WTC11 (cell line): ENCODE measurements at regions not wholly inside any gene's neighbourhood (a gene's known extent, or its start where the extent isn't known, plus 50 kb on each side); places are given as distances from the start of the nearest gene placed in this dataset.

ENCODE experiments used
- ATAC-seq: fragments of 200-7000 bp; cut with Tn5 transposase; 2 replicates; pipeline ENCODE4 v1.10.0; 2021; ENCODE audit warnings: mild to moderate bottlenecking, moderate library complexity
- CTCF ChIA-PET: fragments of 300-600 bp; sonication (Branson Sonifier 250); formaldehyde crosslinking; loops from one replicate; lab custom pipeline; 2021; ENCODE audit warnings: antibody characterized with exemption; lab: Charles Lee
- POLR2A ChIA-PET: fragments of 350-600 bp; sonication (Branson Sonifier 250); formaldehyde crosslinking; loops from one replicate; lab custom pipeline; 2021; ENCODE audit warnings: antibody characterized with exemption; lab: Charles Lee
- DNase-seq: peaks from one replicate; pipeline ENCODE4 v3.0.0; 2021; ENCODE audit warnings: low spot score
- H3K27ac Mint-ChIP-seq: 2 replicates; pipeline ENCODE4 v1.8.0; 2021; ENCODE audit warnings: mixed read lengths
- H3K27me3 Mint-ChIP-seq: 2 replicates; pipeline ENCODE4 v1.8.0; 2021; ENCODE audit warnings: low read depth, mild to moderate bottlenecking, moderate library complexity, mixed read lengths
- H3K36me3 Mint-ChIP-seq: 2 replicates; pipeline ENCODE4 v1.8.0; 2021; ENCODE audit warnings: mixed read lengths
- H3K4me1 Mint-ChIP-seq: 2 replicates; pipeline ENCODE4 v1.8.0; 2022; ENCODE audit warnings: mixed read lengths
- H3K4me3 Mint-ChIP-seq: 2 replicates; pipeline ENCODE4 v1.8.0; 2021; ENCODE audit warnings: mild to moderate bottlenecking, moderate library complexity, mixed read lengths
- H3K9me3 Mint-ChIP-seq: 2 replicates; pipeline ENCODE4 v1.8.0; 2021; ENCODE audit warnings: mixed read lengths
- ATF3 ChIP-seq: sonication (generic); formaldehyde crosslinking; conservative IDR thresholded peaks from 2 replicates; pipeline ENCODE4 v1.8.1; 2022; ENCODE audit warnings: mild to moderate bottlenecking, missing genetic modification reagents
- CBFB ChIP-seq: sonication (generic); formaldehyde crosslinking; IDR thresholded peaks from 2 replicates; pipeline ENCODE4 v1.8.1; 2022; ENCODE audit warnings: mild to moderate bottlenecking, low read depth, missing genetic modification reagents
- CDX4 ChIP-seq: fragments of 250-450 bp; sonication (Bioruptor Pico); IDR thresholded peaks from 2 replicates; pipeline ENCODE4 v1.9.0; 2021; ENCODE audit warnings: moderate library complexity, mild to moderate bottlenecking, inconsistent platforms, borderline replicate concordance
- E2F4 ChIP-seq: sonication (generic); formaldehyde crosslinking; IDR thresholded peaks from 2 replicates; pipeline ENCODE4 v1.8.1; 2022; ENCODE audit warnings: low read depth, mild to moderate bottlenecking, moderate library complexity, missing genetic modification reagents, borderline replicate concordance
- EMX1 ChIP-seq: fragments of 250-450 bp; sonication (Bioruptor Pico); IDR thresholded peaks from 2 replicates; pipeline ENCODE4 v1.8.0; 2021; ENCODE audit warnings: mild to moderate bottlenecking
- ERG ChIP-seq: fragments of 250-450 bp; sonication (Bioruptor Pico); IDR thresholded peaks from 2 replicates; pipeline ENCODE4 v1.8.0; 2021; ENCODE audit warnings: mild to moderate bottlenecking
- GABPB1 ChIP-seq: sonication (generic); formaldehyde crosslinking; IDR thresholded peaks from 2 replicates; pipeline ENCODE4 v1.8.1; 2023; ENCODE audit warnings: mild to moderate bottlenecking, missing genetic modification reagents
- MXD4 ChIP-seq: fragments of 250-450 bp; sonication (Bioruptor Pico); IDR thresholded peaks from 2 replicates; pipeline ENCODE4 v1.8.0; 2021; ENCODE audit warnings: mild to moderate bottlenecking, moderate library complexity, borderline replicate concordance
- MYBL2 ChIP-seq: sonication (generic); formaldehyde crosslinking; IDR thresholded peaks from 2 replicates; pipeline ENCODE4 v1.8.1; 2023; ENCODE audit warnings: mild to moderate bottlenecking, moderate library complexity, missing genetic modification reagents
- NR2C2 ChIP-seq: sonication (generic); formaldehyde crosslinking; IDR thresholded peaks from 2 replicates; pipeline ENCODE4 v1.8.0; 2022; ENCODE audit warnings: mild to moderate bottlenecking, missing genetic modification reagents
- PRDM15 ChIP-seq: sonication (generic); formaldehyde crosslinking; IDR thresholded peaks from 2 replicates; pipeline ENCODE4 v1.8.0; 2022; ENCODE audit warnings: missing genetic modification reagents
- SP1 ChIP-seq: sonication (generic); formaldehyde crosslinking; conservative IDR thresholded peaks from 2 replicates; pipeline ENCODE4 v1.8.1; 2022; ENCODE audit warnings: missing genetic modification reagents
- ZNF219 ChIP-seq: sonication (generic); formaldehyde crosslinking; IDR thresholded peaks from 2 replicates; pipeline ENCODE4 v1.8.0; 2023; ENCODE audit warnings: missing genetic modification reagents, mild to moderate bottlenecking, borderline replicate concordance

GRCh38 chr10:63702092-63702491 lies 180.9 kb downstream of the REEP3 start:
- Mint-ChIP-seq H3K9me3 (peaks cover 16% of the 10 kb centered on the region), H3K27me3 (no peaks in the 10 kb centered on the region), H3K4me3 (no peak overlapping the region), H3K36me3 (peaks cover 3% of the 10 kb centered on the region; the same call in 1 of the 2 replicates), H3K27ac (no peak overlapping the region), H3K4me1 (peaks cover 38% of the 10 kb centered on the region)
- no peak for TF ChIP-seq CBFB (CRISPR knock-in tag)
- no peak for TF ChIP-seq SP1 (CRISPR knock-in tag)
- no peak for TF ChIP-seq ERG (CRISPR knock-in tag)
- TF ChIP-seq MXD4 (CRISPR knock-in tag) = no peak
- TF ChIP-seq GABPB1 (CRISPR knock-in tag) = no peak
- ChIA-PET POLR2A (interaction anchor here (0.6 kb wide), 1 partner anchor 82 kb away, joined by 7 read pairs; no protein-coding TSS in a partner anchor), CTCF (interaction anchor here (1.4 kb wide), 1 partner anchor 18 kb away, joined by 3 read pairs; no protein-coding TSS in a partner anchor)
- ATAC-seq (no peak), DNase-seq (no peak)

- peaks cover 16% of the 10 kb centered on the region for H3K9me3 Mint-ChIP-seq
- ATAC-seq = peak; percentile 55
- peak overlapping the region; percentile 51; the same call in 1 of the 2 replicates for H3K27ac Mint-ChIP-seq
- ChIA-PET CTCF (interaction anchor here (0.6 to 2.2 kb wide), 4 partner anchors 10 to 70 kb away, joined by 3 to 11 read pairs (median 6); no protein-coding TSS in a partner anchor), POLR2A (interaction anchor here (0.6 kb wide), 1 partner anchor 138 kb away, joined by 3 read pairs; no protein-coding TSS in a partner anchor)
- no peak overlapping the region for H3K4me3 Mint-ChIP-seq
- peaks cover 33% of the 10 kb centered on the region for H3K4me1 Mint-ChIP-seq
- H3K27me3 Mint-ChIP-seq = no peaks in the 10 kb centered on the region
- no peak for TF ChIP-seq ZNF219 (CRISPR knock-in tag)
- no peak for TF ChIP-seq CDX4 (CRISPR knock-in tag)
- TF ChIP-seq EMX1 (CRISPR knock-in tag) = no peak
- TF ChIP-seq PRDM15 (CRISPR knock-in tag) = no peak
- no peak for TF ChIP-seq NR2C2 (CRISPR knock-in tag)
- peak; percentile 86 for TF ChIP-seq GABPB1 (CRISPR knock-in tag)
- no peak for TF ChIP-seq MYBL2 (CRISPR knock-in tag)
- TF ChIP-seq E2F4 (CRISPR knock-in tag) = no peak
- peak; percentile 69; the same call in 1 of the 2 replicates for TF ChIP-seq ATF3 (CRISPR knock-in tag)
- TF ChIP-seq, all 79 proteins: peak for 2
- H3K36me3 Mint-ChIP-seq = peaks cover 3% of the 10 kb centered on the region; the same call in 1 of the 2 replicates
- DNase-seq = no peak
These were observed 182.0 kb downstream of the REEP3 start for GRCh38 chr10:63703113-63703670.
